Brain microvascular endothelial cell (primary cell): ENCODE measurements at regions not wholly inside any gene's neighbourhood (a gene's known extent, or its start where the extent isn't known, plus 50 kb on each side); places are given as distances from the start of the nearest gene placed in this dataset.
"Not testable (repeated sequence)": the region's sequence is repeated elsewhere in the genome, so short reads cannot be mapped to it uniquely, and the experiment has no call there.

Experiments used
- DNase-seq: peaks from one replicate; pipeline ENCODE4 v3.0.0-alpha.2; 2020
- H3K27ac ChIP-seq: fragments of 250-450 bp; sonication (Bioruptor Pico); 2 replicates; pipeline ENCODE4 v1.5.1; 2020; ENCODE audit warnings: mild to moderate bottlenecking, moderate library complexity
- H3K27me3 ChIP-seq: fragments of 250-450 bp; sonication (Bioruptor Pico); replicated peaks from 2 replicates; pipeline ENCODE4 v1.5.1; 2020; ENCODE audit warnings: mild to moderate bottlenecking
- H3K36me3 ChIP-seq: fragments of 250-450 bp; sonication (Bioruptor Pico); replicated peaks from 2 replicates; pipeline ENCODE4 v1.5.1; 2020; ENCODE audit warnings: mild to moderate bottlenecking
- H3K4me3 ChIP-seq: 2 replicates; pipeline ENCODE4 v1.5.1; 2011; ENCODE audit warnings: low read depth, mild to moderate bottlenecking, control low read depth, low read length, moderate library complexity
- in situ Hi-C: cut with HindIII; loops from 2 replicates; pipeline ENCODE4 v1.10.0; 2017; ENCODE audit warnings: low sequenced_read_pairs, low pct_ligation_motif_present
- TF ChIP-seq, protein P1 (sequence below): IDR thresholded peaks from 2 replicates; pipeline ENCODE4 v1.5.1; 2011; ENCODE audit warnings: low read depth, mild to moderate bottlenecking, moderate library complexity, low read length, control low read depth, inconsistent platforms; ENCODE audit errors: missing control alignments

DNA sequence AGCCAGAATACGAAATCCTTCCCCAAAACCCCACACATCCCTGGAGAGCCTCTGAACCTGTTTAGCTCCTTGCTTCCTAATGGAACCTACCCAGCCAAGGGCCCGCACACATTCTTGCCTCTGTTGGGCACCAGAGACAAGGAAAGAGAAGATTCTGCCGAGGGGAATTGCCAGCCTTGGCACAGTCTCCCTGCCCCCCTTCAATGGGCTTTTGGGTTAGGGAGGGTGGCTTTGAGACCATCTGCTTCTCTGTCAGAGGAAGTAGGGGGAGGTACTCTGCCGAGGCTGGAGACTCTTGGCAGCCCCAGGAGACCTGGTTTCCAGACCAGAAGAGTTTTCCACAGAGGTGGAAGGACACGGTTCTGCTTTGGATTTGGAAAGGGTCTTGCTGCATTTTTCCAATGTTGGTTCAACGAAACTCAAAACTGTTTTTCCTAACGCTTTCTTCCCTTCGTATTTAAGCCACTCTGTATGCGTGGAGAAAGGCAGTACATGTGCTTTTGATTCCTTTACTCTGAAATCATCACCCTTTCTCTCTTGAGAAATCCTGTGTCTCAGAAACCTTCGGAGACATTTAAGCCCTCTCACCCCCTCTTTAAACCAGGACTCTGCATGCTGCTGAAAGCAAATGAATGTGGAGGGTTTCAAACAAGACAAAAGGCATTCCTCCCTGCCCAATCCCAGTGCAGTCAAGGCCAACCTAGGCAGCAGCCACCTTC lies 78.8 kb upstream of the PRR23C start:
- no peak for DNase-seq
- no peak overlapping the region for H3K4me3 ChIP-seq
- in situ Hi-C loops: no loop called here
- H3K27ac ChIP-seq: no peak overlapping the region
- TF ChIP-seq, protein P1, sequence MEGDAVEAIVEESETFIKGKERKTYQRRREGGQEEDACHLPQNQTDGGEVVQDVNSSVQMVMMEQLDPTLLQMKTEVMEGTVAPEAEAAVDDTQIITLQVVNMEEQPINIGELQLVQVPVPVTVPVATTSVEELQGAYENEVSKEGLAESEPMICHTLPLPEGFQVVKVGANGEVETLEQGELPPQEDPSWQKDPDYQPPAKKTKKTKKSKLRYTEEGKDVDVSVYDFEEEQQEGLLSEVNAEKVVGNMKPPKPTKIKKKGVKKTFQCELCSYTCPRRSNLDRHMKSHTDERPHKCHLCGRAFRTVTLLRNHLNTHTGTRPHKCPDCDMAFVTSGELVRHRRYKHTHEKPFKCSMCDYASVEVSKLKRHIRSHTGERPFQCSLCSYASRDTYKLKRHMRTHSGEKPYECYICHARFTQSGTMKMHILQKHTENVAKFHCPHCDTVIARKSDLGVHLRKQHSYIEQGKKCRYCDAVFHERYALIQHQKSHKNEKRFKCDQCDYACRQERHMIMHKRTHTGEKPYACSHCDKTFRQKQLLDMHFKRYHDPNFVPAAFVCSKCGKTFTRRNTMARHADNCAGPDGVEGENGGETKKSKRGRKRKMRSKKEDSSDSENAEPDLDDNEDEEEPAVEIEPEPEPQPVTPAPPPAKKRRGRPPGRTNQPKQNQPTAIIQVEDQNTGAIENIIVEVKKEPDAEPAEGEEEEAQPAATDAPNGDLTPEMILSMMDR: no peak
- H3K27me3 ChIP-seq: no peaks in the 10 kb centered on the region
- no peaks in the 10 kb centered on the region for H3K36me3 ChIP-seq

DNA sequence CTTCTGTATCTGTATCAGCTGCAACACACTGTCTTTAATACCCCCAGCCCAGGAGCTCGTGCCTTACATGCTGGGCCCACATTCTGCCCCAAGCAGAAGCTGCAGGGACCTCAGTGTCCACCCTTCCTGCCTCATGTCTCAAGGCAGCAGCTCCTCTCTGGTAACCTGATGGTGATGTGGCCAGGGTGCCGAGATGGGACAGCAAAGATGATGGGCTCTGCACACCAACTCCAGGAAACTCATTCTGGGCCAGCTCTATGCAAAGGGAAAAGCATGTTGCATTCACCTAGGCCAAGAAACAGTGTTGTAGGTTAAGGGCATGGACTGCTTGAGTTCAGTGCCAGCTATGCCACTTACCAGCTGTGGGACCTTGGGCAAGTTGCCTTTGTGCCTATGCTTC lies 79.5 kb upstream of the PRR23C start:
- in situ Hi-C loops: no loop called here
- Histone ChIP-seq H3K27ac (no peak overlapping the region), H3K27me3 (no peaks in the 10 kb centered on the region), H3K4me3 (no peak overlapping the region), H3K36me3 (no peaks in the 10 kb centered on the region)
- DNase-seq: no peak
- TF ChIP-seq, protein P1: no peak

DNA sequence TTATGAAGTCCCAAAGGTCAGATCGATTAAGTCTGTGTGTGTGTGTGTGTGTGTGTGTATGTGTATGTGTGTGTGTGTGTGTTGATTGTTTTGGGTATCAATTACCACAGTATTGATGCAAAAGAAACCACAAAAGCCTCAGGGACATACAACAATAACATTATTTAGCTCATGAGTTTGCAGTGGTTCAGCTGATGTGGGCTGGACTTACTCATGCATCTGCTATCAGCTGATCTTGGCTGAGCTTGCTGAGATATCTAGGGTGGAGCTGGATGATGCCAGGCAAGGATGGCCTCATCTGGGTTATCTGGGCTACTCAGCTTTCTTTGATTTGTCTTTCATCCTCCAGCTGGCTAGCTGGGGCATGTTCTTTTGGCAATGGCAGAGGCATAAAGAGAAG lies 82.4 kb upstream of the PRR23C start:
- no peak overlapping the region for H3K27ac ChIP-seq
- DNase-seq: peak; percentile 72
- TF ChIP-seq, protein P1: no peak
- in situ Hi-C loops: no loop called here
- no peak overlapping the region for H3K4me3 ChIP-seq
- H3K27me3 ChIP-seq: no peaks in the 10 kb centered on the region
- H3K36me3 ChIP-seq: no peaks in the 10 kb centered on the region

DNA sequence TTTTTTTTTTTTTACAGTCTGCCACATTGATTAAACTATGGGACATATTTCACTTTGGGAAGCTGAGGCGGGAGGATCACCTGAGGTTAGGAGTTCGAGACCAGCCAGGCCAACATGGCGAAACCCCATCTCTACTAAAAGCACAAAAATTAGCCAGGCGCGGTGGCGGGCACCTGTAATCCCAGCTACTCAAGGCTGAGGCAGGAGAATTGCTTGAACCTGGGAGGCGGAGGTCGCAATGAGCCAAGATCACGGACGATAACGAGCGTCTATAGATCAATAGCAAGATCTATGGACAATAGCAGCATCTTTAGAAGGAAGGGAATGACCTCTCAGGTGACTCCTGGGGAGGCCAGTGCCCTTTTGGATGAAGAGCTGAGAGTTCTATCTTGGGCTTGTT lies 82.9 kb upstream of the PRR23C start:
- in situ Hi-C loops, H3K27ac ChIP-seq, H3K36me3 ChIP-seq, H3K4me3 ChIP-seq, DNase-seq, H3K27me3 ChIP-seq: not testable (repeated sequence)

DNA sequence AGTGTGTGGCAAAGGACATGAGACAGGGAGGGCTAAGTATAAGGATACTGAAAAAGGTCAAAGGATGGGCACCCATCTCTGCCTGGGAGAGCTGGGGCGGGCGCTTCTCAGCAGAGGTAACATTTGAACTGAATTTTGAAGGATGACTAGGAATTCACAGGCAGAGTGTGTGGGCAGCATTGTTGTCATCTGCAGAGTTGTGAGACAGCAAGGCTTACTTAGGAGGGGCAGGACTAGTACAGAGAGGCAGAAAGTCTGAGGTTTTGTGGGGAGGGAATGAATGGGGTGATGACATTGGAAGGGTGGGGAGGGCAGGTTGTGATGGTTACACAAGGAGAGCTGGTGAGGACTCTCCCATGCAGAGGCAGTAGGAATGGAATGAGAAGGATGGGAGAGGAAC lies 84.1 kb upstream of the PRR23C start:
- Histone ChIP-seq H3K4me3 (no peak overlapping the region), H3K27ac (no peak overlapping the region), H3K36me3 (no peaks in the 10 kb centered on the region), H3K27me3 (no peaks in the 10 kb centered on the region)
- in situ Hi-C loops: no loop called here
- TF ChIP-seq, protein P1: no peak
- no peak for DNase-seq

DNA sequence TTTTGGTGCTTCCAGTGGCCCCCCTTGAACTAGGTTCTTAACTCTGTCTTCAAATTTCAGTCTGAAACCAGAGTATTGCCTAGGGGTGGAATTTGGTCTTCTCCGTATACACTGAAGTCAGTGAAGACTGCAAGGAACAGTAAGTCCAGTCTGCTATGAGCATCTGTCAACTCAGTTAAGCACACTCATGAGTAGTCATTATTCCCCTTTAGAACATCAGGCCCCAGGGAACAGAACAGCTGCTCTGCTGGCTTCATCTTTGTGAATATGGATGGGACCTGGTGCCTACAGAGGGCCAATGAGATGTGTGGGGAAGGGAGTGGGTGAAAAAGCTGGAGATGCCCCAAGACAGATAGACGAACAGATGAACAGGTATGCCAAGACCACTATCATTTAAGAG lies 85.2 kb upstream of the PRR23C start:
- Histone ChIP-seq H3K27ac (no peak overlapping the region), H3K36me3 (no peaks in the 10 kb centered on the region), H3K27me3 (no peaks in the 10 kb centered on the region), H3K4me3 (no peak overlapping the region)
- TF ChIP-seq, protein P1: no peak
- in situ Hi-C loops: no loop called here
- no peak for DNase-seq
